KG1 (cell line): ENCODE measurements at regions not wholly inside any gene's neighbourhood (a gene's known extent, or its start where the extent isn't known, plus 50 kb on each side); places are given as distances from the start of the nearest gene placed in this dataset.

Experiments
- DNase-seq: peaks from one replicate; lab custom pipeline; 2025; lab: John Stamatoyannopoulos, UW

DNA sequence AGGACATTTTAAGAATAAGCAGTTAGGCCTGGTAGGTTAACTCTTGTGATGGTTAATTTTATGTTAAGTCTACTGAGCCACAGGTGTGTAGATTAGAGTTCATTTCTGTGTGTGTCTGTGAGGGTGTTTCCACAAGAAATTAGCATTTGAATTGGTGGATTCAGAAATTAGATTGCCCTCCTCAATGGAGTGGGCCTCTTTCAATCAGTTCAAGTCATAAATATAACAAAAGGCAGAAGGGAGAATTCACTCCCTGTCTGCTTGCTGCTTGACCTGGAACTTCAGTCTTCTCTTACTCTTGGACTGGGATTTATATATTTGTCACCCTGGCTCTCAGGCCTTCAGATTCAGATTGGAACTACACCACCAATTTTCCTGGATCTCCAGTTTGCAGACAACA lies 55.3 kb upstream of the POM121L12 start:
- DNase-seq, result no peak

DNA sequence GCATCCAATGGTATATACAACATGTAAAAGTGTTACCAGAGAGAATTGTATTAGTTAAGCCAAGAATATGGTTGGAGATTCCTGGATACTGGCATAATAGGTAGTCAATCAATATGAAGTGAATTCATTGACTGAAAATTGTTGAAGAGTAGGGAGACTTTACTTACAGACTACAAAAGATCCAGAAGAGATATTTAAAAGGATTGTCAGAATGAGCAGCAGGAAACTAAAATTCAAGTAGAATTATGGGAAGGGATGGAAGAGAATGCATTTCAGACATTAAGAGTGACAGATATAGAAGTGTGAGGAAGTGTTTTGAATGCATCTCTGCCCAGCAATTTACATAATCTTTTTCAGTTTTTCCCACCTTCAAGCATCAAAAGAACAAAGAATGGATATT lies 62.3 kb upstream of the POM121L12 start:
- DNase-seq, result no peak

DNA sequence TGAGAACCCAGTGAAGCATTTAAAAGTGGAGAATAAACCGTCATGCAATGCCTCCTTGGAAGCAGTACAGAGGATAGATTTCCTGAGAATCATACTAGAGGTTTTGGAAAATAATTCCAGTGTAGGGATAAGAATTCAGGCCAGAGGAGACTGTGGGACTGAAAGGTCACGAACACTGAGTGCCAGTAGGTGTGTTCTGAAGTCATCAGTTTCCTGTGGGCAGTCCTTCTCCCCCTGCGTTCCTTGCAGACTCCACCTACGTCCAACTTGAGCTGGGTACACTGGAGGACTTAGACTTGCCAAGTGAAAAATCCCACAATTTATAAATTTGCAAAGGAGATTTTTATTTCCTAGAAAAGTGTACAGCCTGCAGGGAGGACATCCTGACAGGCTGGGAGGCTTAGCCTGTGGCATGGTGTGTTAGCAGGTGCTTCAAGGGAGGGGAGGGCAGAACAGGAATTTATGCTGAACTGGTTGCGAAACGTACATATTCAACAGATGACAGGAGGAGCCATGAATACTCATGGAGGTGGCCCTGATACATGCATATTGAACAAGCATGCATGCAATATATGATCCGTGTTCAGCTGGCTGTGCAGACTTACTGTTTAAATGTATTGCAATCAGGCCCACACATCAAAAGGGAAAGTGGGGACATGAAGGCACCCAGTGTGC lies 72.9 kb upstream of the POM121L12 start:
- DNase-seq, result no peak

DNA sequence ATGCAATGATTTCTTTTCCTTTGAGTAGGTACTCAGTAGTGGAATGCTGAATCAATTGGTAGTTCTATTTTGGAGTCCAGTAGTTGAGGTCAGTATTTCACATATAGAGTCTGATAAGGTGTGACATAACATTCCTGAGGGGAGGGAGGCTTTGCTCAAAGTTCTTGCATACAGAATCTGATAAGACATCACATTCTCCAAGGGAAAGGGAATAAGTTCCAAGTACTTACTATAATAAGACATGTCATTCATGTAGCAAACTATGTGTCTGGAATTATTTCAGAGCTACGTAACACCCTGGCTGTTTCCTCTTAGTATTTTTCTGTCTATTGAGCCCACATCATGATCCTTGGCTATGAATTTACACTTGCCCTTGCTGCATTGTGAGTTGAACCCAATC lies 74.3 kb upstream of the POM121L12 start:
- no peak for DNase-seq

DNA sequence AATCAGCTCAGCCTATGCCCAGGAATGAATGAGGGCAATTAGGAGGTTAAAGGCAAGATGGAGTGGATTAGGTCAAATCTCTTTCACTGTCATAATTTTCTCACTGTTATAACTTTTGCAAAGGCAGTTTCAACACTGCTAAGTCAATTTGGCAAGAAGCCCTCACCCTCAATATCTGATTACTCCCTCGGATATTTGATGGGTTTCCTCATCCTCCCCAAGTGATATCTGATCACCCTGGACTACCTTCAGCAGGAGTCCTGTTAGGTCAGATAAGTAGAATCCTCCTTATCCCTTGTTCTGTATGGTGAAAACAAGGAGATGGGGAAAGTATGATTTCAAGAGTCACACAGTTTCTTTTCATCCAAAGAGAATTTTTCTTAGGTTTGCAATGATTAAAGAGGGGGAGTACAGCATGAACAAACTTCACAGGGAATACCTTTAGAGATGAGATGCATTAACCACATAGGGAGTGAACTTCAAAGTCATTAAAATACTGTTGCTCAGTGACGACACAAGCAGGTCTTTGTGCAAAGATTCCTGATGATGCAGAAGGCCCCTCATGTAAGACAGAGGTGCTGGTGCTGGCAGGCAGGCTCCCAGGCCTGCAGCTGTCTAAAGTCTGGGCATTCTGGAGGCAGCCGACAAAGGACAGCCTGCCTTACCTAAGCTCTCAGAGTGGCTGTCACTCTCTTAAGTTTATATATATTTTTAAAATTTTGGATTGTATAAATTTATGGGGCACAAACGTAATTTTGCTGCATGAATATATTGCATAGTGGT lies 75.4 kb upstream of the POM121L12 start:
- DNase-seq, result no peak

DNA sequence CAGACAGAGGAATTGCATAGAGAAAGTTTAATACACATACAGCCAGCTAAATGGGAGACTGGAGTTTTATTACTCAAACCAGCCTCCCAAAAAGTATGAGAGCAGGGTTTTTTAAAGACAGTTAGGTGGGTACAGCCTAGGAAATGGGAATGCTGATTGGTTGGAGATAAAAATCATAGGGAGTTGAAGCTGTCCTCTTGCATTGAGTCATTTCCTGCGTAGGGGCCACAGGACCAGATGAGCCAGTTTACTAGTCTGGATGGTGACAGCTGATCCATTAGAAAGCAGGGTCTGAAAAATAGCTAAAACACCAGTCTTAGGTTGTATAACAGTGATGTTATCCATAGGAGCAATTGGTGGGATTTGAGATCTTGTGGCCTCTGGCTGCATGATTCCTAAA lies 76.1 kb upstream of the POM121L12 start:
- no peak for DNase-seq

DNA sequence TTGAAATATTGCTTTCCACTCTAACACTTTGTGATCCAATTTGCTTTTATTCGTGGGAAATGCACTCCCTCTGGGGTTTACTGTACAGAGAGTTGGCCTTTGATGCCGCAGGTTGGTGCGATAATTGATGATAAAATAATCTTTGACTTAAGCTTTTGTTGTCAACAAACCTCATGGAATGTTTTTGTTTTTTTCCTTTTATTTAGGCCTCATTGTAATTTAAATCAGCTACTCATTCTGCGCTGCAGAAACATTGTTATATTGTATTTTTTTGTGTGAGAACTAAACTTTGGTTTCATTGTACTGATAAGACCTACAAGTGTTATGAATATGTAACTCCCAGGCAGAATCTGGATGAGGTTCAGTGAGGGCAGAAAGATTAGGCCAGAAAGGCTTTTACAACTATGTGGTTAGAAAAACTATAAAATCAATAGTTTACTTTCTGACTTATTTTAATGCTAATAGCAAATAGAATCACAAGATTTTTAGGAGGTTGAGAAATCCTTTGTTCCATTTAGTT lies 76.8 kb upstream of the POM121L12 start:
- no peak for DNase-seq

DNA sequence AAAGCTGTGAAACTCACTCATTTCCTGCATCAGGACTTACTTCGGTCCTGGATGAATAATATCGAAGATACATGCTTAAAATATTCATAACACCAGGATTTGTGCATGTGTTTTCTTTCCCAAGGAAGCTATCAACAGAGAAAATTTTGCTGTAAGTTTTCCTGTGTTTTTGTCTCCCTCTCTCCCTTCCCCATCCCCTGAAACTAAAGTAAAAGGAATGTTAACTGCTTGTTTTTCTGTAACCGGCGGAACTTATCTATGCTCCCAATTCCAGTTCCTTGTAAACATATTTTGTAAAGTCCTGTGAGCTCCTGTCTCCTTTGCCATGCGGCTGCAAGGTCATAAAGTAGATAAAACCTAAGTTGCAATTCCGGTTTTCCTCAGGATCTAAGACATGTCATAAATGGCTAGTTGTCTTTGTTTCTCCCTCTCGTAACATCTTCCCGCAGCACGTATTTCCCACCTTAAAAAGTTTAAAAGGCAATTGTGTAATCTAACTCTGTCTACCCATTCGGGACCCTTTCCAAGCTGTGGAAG lies 79.0 kb upstream of the POM121L12 start:
- no peak for DNase-seq

DNA sequence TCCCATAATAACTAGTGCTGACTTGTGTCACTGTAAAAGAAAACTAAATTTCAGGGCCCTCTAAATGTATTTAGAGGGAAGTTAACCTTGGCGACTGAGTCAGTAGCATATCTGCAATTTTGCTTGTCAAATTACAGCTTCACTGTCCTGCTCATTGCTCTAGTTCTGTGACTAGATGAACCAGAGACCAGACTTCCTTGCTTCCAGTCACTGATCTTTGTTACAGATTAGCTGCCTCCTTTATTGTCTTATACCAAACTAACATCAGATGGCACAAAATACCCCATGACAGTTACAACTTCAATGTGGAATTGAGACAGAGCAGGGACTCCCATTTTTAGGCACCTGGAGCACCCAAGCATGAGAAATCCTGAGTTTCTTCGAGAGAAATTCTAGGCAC lies 79.9 kb upstream of the POM121L12 start:
- no peak for DNase-seq

DNA sequence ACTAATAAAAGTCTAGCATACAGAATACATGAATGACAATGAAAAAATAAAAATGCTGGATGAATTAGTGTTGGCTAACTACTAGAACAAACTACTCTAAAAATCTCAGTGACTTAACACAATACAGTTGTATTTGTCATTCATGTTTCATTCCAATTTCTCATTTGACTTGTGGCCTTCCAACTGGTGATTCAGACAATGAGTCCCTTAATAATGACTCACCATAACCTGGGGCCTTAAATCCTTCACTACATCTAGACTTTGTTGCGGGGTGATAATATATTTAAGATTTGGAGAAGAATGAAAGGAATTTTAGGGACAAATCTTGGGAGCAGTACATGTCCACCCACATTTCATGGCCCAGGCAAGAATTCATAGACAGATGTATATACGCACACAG lies 90.5 kb upstream of the POM121L12 start:
- no peak for DNase-seq

DNA sequence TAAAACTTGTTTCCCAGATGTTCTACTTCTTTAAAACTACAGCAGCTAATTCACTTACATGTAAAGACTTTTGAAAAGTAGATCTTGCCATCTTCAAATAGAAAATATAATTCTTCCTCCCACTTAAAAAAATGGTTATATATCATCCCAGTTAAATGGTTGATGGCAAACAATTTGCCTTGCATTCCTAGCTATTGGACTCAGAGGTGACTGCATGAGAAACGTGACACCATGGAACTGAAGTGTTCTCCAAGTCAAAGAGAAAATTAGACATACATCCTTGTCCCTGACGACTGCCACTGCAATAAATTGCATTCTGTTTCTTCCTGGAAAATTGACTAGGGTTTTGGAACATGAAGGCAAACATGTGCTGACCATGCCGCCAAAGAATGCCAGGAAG lies 95.0 kb upstream of the POM121L12 start:
- DNase-seq, result no peak

DNA sequence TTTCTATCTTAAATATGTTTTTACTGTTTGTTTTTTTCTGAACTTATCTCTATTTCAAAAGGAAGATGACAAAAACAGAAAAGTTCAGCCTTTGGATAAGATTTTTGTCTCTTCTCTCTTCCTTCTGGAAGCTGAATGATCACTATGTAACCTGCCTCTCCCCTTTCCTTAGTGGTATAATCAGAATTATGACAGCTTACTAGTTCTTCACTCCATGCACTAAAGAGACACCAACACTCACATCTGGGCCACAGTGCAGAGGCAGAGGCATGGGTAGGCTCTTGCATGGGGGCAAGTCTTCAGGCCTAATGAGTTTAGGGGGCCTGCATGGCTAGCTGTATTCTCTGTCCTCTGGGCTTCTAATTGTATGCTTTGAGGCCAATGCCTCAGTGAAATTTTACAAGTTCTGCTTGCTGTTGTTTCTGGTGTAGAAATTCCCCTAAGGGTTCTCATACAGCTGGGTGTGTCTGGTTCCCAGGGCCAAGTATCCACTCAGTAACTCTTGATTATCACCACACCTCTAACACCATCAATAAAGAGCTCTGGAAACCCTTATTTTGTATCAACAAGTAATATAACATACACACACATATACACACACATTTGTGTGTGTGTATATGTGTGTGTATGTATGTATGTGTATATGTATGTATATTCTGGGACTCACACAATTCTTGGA lies 96.8 kb upstream of the POM121L12 start:
- no peak for DNase-seq

DNA sequence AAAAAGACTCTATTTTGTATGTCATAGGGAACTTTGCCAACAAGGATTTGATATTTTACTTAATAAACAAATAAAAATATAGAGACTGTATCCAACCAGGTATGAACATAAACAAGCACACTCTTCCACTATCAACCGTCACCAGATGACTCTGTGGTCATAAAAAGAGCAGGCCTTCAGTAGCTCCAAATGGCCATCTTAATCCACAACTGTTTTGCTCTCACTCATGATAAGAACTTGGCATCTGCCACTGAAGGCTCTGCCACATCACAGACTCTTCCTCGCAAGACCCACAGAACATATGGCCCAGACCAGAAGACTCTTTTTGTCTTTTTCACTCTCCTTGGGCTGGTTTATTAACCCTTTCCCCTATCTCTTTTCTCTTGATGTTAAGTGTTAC lies 98.7 kb upstream of the POM121L12 start:
- DNase-seq, result no peak

DNA sequence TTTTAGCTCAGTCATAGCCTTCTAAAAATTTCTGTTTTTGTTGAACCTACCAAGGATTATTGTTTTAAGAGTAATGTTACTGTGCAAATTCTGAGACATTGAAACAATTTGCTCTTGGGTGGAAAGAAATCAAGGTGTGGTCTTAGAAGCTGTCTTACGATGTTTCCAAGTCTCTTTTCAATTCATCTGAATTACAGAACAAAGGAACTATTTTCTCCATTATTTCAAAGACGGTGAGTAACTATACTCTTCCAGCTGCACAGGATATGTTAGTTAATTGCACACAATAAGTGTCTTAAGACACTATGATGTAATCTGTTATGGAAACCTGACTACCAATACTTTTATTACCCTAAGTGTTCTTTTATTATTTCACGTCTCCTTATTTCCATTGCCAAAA lies 106.8 kb upstream of the POM121L12 start:
- no peak for DNase-seq

DNA sequence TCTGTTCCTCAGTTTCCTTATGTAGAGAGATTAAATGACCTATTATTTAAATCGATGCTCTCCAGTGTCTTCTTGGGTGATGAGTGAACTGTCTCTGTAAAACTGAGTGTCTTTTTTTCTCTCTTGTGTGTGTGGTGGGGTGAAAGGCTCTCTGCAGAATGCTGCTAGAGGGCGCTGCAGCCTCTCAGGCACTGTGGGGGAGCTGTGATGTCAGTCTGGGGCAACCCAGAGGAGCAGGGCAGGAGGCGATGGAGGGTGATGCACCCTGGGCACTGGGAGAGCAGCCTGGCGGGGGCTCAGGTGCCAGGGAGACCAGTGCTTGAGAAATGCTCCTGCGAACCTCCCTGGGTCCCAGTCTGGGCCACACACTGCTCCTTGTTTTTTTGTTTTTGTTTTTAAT lies 110.1 kb upstream of the POM121L12 start:
- DNase-seq, result no peak

DNA sequence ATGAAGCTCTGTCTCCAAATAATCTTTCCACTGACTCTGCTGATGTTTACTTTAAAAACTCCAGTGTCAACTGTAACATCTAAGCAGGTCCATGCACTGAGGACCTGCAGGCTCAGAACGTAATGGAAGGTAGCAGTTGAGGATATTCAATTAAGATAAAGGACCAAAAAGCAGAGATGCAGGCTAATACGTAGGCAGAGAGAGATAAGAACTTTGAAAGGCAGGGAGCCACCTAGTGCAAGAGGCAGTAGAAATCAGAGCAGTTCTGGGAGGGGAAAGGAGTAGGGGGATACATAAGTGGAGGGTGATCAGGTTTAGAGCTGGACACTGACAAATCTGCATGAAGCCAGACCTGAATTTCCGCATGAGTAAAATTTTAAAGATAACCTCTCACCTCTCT lies 114.5 kb upstream of the POM121L12 start:
- no peak for DNase-seq

DNA sequence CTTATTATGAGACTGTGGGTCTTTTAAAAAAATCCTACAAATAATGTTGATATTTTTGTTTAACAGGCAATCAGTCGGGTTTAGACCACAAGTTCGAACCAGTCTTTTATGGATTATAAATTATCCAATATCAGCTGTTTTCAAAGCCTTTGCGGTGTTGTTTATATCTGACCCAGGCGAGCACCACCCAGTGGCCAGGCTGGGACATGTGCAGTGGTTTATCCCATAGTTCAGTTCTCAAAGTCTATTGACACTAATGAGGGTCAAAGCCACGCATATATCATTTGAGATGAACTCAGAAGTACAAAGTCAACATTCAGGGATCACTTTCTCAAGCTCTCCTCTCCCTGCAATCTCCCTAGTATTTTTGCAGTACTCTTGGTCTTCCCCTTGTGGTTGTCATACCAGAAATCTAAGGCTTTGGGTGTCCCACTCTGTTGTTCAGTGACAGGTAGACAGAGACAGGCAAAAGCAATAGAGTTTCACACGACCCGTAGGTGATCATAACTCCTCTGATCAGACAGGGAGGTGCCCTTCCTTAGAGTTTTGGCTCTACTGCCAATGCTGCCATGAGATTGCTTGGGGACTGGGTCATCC lies 117.4 kb upstream of the POM121L12 start:
- DNase-seq, result no peak

DNA sequence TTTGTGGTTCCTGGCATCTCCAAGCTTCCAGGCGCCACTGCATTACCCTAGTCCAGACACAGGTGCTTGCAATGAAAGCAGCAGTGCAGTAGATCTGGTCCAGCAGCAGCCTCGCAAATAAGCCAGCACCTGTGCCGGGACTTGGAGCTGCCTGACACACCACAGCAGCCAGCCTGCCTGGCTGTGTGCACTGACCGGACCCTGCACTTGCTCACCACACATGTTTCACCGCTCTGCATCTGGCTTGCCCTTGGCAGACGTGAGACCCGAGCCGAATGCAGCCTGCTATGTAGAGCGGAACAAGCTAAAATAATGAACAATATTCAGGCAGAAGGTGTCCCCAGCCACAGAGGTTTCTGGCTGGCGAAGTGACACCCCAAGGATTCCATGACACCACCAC lies 123.6 kb upstream of the POM121L12 start:
- DNase-seq, result no peak

DNA sequence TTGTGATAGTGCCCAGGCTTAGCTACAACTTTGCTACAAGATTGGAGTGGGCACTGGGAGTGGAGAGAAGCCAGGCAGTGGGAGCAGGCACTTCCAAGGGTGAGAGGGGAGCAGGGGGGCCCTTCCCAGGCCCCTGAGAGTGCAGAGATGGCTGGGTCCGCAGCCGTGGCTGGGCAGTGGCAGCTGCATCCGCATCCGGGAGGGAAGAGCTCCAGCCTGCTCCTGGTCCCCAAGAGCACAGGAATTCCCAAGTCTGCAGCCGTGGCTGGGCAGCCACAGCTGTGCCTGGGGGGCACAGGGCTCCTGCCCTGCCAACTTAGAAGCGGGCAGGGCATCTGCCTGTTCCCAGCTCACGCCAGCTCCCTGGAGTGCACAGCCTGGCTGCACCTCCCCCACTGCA lies 124.1 kb upstream of the POM121L12 start:
- no peak for DNase-seq

DNA sequence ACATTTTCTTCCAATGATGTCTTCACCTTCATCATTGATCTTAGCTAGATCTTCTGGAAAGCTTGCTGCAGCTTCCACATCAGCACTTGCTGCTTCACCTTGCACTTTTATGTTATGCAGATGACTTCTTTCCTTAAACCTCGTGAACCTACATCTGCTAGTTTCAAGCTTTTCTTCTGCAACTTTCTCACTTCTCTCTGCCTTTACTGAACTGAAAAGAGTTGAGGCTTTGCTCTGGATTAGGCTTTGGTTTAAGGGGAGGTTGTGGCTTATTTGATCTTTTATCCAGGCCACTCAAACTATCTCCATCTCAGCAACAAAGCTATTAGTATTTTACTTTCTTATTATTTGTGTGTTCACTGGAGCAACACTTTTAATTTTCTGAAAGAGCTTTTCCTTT lies 125.5 kb upstream of the POM121L12 start:
- no peak for DNase-seq

DNA sequence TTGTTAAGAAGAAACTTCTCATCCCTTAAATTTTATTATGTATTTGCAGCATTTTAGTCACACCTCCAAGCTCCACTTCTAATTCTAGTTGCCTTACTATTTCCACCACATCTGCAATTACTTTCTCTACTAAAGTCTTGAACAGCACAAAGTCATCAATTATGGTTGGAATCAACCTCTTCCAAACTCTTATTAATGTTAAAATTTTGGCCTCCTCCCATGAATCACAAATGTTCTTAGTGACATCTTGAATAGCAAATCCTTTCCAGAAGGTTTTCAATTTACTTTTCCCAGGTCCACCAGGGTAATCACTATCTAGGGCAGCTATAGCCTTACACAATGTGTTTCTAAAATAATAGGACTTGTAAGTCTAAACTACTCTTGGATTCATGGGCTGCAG lies 126.3 kb upstream of the POM121L12 start:
- DNase-seq, result no peak

DNA sequence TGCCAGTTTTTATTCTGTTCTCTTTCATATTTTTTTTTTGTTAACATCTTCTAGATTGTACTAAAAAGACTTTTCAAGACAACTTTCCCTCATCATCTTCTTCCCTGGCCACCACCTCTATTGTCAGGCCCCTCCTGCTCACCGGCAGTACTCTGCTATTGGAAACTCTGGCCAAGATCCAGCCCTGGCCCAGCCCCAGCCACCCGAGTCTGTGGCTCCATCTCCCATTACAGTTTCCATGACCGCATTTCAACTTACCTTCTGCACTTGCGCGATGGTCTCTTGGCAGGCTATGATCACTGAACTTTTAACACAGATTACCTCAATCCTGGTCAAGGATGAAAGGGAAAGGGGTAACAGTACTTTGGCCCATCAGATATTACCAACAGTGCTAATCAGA lies 137.7 kb upstream of the POM121L12 start:
- no peak for DNase-seq
